SK-N-SH (cell line): ENCODE measurements at regions not wholly inside any gene's neighbourhood (a gene's known extent, or its start where the extent isn't known, plus 50 kb on each side); places are given as distances from the start of the nearest gene placed in this dataset.

Source experiments
- CTCF ChIP-seq: fragments of 200-600 bp; sonication (generic); IDR thresholded peaks from 2 replicates; pipeline ENCODE4 v1.6.1; 2017; ENCODE audit warnings: antibody characterized with exemption, mild to moderate bottlenecking, moderate library complexity
- TEAD4 ChIP-seq: IDR thresholded peaks from 2 replicates; pipeline ENCODE4 v1.4.0; 2012; ENCODE audit warnings: mild to moderate bottlenecking, borderline replicate concordance; ENCODE audit not compliant: insufficient read depth

- no peak for TF ChIP-seq CTCF
- TF ChIP-seq TEAD4: no peak
Observed at GRCh38 chr17:73863761-73864535, 219.7 kb upstream of the SDK2 start.
